HG03457 (cell line): ENCODE measurements at regions not wholly inside any gene's neighbourhood (a gene's known extent, or its start where the extent isn't known, plus 50 kb on each side); places are given as distances from the start of the nearest gene placed in this dataset.

Source experiments
- ATAC-seq: cut with Tn5 transposase; IDR thresholded peaks from one replicate; pipeline ENCODE4 v1.9.1; 2021; ENCODE audit warnings: moderate number of reproducible peaks; ENCODE audit not compliant: unreplicated experiment

- ATAC-seq: no peak
Observed at GRCh38 chr3:152095472-152095871, 173.3 kb upstream of the MBNL1 start.

- no peak for ATAC-seq
Observed at GRCh38 chr3:152096280-152096906, 172.3 kb upstream of the MBNL1 start.

DNA sequence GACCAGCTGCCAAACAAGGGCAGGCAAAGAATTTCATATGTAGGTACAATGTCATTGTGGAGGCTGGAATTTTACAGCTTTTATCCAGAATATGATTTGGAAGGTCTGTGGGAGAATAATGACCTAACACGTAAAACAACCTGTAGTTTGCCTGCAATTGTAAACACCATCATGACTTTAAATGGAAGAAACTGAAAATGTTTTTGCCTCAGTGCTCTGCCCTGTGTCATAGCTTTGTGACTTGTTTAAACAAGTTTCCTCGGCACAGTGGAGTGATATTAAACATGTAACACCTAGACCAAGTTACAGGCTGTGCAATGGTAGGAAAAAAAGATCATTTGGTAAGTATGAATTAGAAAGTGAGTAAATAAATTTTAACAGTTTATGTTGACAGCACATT, 171.6 kb upstream of the MBNL1 start:
- ATAC-seq: no peak

GRCh38 chr3:152097770-152098169, 171.0 kb upstream of the MBNL1 start:
- ATAC-seq: no peak

GRCh38 chr3:152100491-152101132, 168.1 kb upstream of the MBNL1 start:
- ATAC-seq: peak; percentile 99

GRCh38 chr3:152102410-152102809, 166.3 kb upstream of the MBNL1 start:
- no peak for ATAC-seq

DNA sequence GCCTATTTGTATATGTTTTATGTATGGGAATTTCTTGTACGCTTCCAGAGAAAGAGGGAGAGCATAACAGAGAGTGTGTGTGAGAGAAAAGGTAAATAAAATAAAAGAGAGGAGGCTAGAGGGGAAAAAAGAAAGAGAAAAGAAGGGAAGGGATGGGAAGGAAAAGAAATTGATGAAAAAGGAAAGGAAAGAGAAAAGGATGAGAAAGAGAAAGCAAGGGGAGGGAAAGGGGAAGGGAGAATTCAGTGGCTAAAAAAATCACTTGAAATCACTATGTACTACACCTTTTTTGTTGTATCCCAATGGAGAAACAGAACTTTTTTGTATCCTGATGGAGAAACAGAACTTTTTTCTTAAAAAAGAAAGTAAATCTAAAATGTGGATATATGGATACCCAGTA, 165.5 kb upstream of the MBNL1 start:
- no peak for ATAC-seq

GRCh38 chr3:152104847-152105415, 163.8 kb upstream of the MBNL1 start:
- no peak for ATAC-seq

DNA sequence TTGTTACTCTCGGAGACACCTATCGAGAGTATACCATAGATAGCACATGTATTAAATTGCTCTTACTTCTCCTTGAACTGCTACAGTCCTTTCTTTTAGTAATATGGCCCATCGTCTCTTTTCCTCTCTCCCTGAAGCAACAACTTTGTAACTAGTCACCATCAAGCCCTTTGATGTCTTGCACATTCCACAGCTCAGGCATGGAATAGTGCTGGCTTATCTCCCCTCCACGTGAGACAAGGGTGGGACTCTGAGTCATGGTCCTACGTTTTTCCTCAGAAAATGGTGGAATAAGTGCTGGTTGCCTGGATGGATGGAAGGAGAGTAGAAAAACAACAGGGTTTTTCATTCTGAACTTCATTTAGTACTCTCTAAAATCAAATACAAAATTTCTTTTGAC, 163.3 kb upstream of the MBNL1 start:
- no peak for ATAC-seq

- ATAC-seq: no peak
Observed at GRCh38 chr3:152109038-152109437, 159.7 kb upstream of the MBNL1 start.

DNA sequence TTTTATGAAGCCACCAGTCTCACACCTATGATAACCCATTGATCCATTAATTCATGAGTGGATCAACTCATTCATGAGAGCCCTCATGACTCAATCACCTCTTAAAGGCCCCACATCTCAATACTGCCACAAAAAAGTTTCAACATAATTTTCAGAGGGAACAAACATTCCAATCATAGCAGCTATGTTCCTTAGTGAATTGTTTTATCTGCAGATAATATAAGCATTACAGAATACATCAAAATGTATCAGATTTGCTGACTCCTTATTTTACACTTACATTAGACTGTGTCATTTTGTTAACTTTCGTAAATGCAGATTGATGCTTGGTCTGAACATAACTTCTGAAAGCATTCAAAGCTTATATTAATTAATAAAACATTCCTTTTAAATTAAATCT, 155.3 kb upstream of the MBNL1 start:
- no peak for ATAC-seq

- no peak for ATAC-seq
Observed at GRCh38 chr3:152113992-152114651, 154.6 kb upstream of the MBNL1 start.

GRCh38 chr3:152120601-152121269, 148.0 kb upstream of the MBNL1 start:
- ATAC-seq: no peak

DNA sequence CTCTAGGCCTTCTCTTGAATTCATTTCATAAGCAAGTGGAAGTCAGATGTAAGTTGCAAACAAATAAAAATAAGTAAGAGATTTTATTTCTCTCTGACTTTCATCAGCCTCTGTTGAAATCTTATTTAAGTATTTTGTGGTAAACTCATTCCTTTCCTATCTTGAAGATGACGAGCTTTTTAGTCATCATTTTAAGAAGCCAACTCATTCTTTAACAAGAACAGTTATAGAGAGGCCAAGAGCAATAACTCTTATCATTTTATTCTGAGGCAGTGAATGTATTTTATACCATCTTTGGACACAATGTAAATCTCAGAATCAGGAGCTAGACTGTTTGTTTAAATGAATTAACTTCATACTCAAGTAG, 147.5 kb upstream of the MBNL1 start:
- ATAC-seq: no peak

- ATAC-seq: no peak
Observed at GRCh38 chr3:152122851-152123250, 145.9 kb upstream of the MBNL1 start.

DNA sequence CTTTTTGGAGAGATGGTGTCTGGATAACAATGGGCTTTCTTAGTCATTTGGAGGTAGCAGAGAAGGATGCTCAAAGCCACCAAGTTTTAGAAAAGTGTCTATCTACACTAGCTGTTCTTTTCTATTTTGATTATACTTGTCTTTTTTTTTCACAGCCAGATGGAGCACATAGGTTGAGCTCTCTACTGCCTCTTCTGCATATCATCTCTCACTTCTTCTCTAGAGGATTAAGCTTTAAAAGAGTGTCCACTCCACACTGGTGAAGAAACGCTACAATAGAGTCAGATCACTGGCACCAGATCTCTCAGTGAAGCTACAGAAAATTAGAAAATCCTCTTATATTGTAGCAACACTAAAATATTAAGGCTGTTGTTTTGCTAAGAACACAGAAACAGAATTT, 145.3 kb upstream of the MBNL1 start:
- no peak for ATAC-seq

DNA sequence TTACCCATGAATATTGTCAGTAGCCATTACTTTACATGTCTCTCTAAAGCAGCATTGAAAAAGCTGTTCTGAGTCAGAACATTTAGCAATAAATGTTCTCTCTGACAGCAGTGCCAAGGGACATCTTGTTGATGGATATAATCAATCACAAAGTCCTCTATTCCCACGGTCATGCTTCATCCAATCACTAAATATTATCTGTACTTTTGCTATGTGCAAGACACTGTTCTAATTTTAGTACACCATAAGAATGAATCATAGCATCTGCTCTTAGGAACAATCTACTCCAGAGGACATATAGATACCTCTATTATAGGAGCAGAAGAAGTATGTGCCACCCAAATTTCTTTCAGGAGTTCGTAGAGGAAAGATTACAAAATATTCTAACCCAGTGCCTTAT, 142.5 kb upstream of the MBNL1 start:
- ATAC-seq: no peak

DNA sequence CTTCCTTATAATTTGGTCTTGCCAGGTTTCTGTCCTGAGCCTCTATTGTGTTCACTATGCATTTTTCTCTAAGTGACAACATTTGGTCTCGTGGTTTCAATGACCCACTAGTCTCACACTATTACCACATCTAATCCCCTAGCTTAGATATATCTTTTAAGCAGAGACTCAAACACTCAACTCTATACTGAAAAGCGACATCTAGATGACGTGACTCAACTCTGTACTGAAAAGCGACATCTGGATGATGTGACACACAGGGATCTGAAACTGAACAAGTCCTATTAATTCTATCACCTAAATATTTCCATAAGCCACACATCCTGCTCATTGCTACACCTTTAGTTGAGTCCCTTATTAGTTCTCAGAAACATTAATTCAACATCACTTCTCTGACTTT, 141.7 kb upstream of the MBNL1 start:
- peak; percentile 99 for ATAC-seq

GRCh38 chr3:152128356-152128755, 140.4 kb upstream of the MBNL1 start:
- no peak for ATAC-seq

GRCh38 chr3:152139651-152140050, 129.1 kb upstream of the MBNL1 start:
- no peak for ATAC-seq

DNA sequence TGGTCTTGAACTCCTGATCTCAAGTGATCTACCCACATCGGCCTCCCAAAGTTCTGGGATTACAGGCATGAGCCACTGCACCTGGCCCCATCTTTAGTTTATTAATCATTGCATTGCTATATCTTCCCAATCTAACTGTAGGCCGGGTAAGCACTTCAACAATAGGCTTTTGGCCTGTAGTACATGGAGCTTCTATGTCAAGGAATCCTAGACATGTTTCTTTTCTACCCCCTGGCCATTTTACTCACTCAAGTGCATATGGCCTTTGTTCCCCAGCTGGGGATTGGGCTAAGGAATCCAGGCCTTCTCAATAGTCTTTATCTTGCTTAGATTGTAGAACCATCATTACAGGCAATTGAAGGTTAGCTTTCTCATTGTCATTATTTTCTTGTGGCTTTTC, 122.3 kb upstream of the MBNL1 start:
- no peak for ATAC-seq

- no peak for ATAC-seq
Observed at GRCh38 chr3:152147748-152148147, 121.0 kb upstream of the MBNL1 start.
